Inflammatory macrophage (primary cell): ENCODE measurements at regions not wholly inside any gene's neighbourhood (a gene's known extent, or its start where the extent isn't known, plus 50 kb on each side); places are given as distances from the start of the nearest gene placed in this dataset.
"Not testable (repeated sequence)": the region's sequence is repeated elsewhere in the genome, so short reads cannot be mapped to it uniquely, and the experiment has no call there.

Experiments
- DNase-seq, 2 donors: peaks; one replicate each; pipeline ENCODE4 v3.0.0-alpha.2; 2020 to 2022

- DNase-seq: no peak
Measured at GRCh38 chr12:129959889-129960288, 56.1 kb upstream of the TMEM132D start.

GRCh38 chr12:129961091-129961490 lies 57.3 kb upstream of the TMEM132D start:
- DNase-seq: no peak

- no peak for DNase-seq
Measured at GRCh38 chr12:129961856-129962255, 58.0 kb upstream of the TMEM132D start.

DNA sequence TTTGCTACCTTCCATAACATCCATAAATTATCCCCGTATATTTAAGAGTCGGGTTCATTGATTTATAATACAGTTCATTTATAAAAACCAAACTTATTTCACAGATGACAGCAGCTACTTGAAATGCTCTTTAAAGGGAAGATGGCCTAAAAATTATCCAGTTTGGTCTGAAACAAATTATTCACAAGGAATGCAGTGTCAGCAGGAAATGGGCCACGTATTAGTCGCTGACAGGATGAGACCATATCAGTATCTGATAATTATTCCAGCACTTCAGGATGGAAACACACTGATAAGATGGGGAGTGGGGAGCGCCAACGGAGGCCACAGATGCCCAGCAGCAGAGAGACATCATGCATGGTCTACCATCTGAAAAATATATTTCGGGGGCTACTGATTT lies 60.5 kb upstream of the TMEM132D start:
- no peak for DNase-seq

GRCh38 chr12:129964826-129965457 lies 61.1 kb upstream of the TMEM132D start:
- DNase-seq: no peak

- DNase-seq: no peak
Measured at GRCh38 chr12:129966146-129966995, 62.5 kb upstream of the TMEM132D start.

DNA sequence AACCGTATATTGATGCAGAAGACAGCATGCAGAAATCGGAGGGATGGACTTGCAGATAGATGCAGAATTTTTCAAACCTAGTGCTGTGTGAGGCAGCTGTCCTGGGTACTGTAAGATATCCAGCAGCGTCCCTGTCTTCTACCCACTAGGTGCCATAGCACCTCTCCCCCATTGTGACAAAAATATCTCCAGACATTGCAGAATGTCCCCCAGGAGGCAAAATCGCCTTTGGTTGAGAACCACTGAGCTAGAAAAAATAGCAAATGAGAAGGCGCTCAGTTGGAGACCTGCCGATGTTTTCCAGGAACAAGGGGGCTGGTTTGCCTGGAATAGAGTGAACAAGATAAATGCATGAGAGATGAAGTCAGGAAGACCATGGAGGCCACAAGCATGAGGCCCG lies 67.9 kb upstream of the TMEM132D start:
- no peak for DNase-seq

GRCh38 chr12:129973236-129973961 lies 69.6 kb upstream of the TMEM132D start:
- no peak for DNase-seq

- no peak for DNase-seq
Measured at GRCh38 chr12:129984106-129984505, 80.3 kb upstream of the TMEM132D start.

DNA sequence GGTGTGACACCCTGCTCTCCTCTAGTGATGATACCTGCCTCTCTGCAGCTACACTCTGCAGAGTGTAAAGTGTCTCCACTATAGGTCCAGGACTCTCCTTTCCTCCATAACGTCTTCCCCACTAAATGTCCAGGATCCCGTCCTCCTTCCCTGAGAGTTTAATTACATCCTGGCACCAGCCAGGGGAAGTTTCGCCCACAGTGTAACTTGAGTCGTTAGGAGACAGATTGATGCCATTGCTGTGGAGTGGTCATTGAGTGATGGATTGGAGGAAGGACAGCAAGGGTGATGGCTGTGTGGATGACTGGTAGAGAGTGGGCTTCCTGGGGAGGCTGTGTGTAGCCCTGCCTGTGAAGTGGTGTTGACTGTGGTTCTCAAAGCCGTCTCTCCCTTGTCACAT lies 84.0 kb upstream of the TMEM132D start:
- DNase-seq: no peak

GRCh38 chr12:129994634-129995033 lies 90.8 kb upstream of the TMEM132D start:
- DNase-seq: no peak

DNA sequence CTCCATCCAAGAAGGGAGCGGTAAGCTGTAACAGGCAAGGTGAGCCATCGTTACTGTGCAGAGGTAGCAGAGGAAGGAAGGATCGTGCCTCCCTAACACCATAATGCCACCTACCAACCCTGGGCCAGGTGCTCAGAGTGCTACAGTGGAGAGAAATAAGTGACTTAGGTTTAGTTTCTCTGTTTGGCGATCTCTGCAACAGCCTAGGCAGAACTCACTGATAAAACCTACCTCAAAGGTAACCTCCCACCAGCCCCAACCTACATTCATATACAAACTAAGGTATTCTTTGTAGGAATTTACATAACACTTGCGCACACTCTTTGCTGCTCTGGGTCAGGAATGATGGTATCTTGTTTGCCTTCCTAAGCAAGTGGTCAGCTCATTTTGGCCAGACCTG lies 93.4 kb upstream of the TMEM132D start:
- DNase-seq: no peak

GRCh38 chr12:130004310-130004877 lies 100.6 kb upstream of the TMEM132D start:
- not testable (repeated sequence) for DNase-seq

DNA sequence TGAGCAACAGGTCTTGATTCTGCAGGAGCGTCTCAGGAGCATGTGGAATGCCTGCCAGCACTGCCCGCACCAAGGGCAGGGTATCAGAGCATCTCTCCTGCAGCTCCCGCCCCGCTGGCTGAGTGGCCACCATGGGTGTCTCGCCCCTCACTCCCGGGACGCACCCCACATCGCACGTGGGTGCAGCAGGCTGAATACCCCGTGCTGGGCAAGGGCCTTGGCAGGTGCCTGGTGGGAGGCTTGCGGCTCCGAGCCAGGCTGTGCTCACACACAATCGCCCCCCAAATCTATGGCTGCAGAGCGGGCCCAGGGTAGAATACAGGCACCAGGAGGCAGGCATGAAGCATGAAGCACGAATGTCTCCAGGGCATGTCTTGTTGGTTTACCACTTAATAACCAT lies 103.9 kb upstream of the TMEM132D start:
- no peak for DNase-seq

GRCh38 chr12:130008241-130008640 lies 104.4 kb upstream of the TMEM132D start:
- DNase-seq: no peak

DNA sequence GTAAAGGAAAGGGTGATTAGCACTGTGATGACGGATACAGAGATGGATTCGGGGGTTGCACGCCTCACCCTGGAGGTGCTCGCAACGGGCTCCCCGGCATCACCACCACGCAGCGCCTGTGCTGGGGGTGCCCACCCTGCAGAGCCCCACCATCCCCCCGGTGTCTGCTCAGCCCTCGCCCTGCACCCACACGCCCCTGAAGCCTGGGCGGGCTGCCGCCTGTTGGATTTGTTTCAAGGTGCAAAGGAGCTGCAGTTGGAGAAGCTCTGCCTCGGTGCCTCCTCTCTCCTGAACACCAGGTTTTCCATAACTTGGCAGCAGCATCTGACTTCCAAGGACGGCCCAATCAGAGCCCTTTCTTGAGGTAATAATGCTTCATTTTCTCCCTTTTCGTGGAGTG lies 106.1 kb upstream of the TMEM132D start:
- no peak for DNase-seq

DNA sequence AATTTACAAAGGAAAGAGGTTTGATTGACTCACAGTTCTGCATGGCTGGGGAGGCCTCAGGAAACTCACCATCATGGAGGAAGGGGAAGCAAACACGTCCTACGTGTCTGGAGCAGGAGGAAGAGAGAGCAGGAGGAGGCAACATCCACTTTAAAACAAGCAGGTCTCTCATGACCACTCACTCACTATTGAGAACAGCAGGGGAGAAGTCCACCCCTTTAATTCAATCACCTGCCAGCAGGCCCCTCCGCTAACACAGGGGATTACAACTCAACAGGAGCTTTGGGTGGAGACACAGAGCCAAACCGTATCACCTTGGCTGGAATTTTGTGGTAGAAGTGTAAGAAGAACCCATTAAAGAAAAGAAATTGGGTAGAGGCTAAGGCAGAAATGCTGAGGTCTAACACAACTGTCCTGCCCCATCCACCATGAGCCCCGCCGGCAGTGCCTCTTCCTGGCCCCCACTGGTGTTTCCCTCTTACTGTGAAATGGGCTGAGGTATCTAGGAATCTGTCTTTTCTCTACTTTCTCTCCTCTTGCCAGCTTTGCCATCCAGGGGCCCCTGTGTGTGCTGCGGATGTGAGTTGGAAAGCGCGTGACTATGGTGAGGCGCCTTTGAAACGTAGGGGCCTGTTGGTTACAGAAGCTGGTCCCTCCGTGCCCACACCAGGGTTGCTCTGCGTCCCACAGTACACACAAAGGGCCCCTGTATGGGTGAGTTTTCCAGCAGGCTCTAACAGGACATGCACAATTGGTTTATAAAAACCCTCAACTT lies 108.0 kb upstream of the TMEM132D start:
- DNase-seq: no peak

- DNase-seq: peak; percentile 15 to 43
Measured at GRCh38 chr12:130013771-130014484, 110.1 kb upstream of the TMEM132D start.

DNA sequence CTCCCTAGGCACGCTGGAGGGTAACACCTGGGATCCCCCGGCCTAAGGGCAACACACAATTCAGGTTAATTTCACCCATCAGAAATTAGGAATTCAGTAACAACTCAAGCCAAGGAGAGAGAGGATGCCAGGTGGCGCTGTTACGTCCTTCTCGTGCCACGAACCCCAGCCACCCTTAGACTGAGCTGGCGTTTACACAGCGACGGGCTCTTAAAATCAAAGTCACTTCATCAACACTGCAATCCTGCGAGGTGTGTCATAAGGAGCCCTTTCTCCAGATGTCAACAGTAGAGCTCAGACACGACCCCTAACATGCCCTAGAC lies 110.6 kb upstream of the TMEM132D start:
- no peak for DNase-seq

- DNase-seq: no peak
Measured at GRCh38 chr12:130016194-130016593, 112.4 kb upstream of the TMEM132D start.

DNA sequence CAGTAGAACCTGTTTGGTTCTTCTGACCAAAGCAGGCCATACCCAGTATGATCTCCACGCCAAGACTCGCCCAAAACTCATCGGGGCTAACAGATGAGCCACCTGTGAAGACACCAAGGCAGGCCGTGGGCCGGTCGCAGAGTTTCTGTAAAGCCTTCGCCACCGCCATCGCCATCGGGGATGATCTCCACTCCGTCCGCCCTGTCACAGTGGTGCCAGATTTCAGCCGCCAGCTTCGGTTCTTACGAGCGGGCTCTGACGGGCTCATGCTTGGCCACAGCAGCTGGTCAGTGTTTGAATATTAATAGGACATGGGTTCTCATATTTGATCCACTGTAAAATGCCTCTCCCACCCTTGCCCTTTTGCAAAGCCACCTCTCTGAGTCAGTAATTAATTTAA lies 113.2 kb upstream of the TMEM132D start:
- DNase-seq: no peak
